ENCODE measurements at regions not wholly inside any gene's neighbourhood (a gene's known extent, or its start where the extent isn't known, plus 50 kb on each side); places are given as distances from the start of the nearest gene placed in this dataset.

GRCh38 chr13:62525652-62526051 is 1110.0 kb upstream of the PCDH20 start:
- no peak for TF ChIP-seq CTCF (IDR thresholded peaks at IDR 0.05; ENCODE audit: low read depth, low read length)
- no peak for DNase-seq (ENCODE audit: extremely low read depth, low read depth)

GRCh38 chr13:62524498-62524897 is 1108.8 kb upstream of the PCDH20 start:
- TF ChIP-seq CTCF (IDR thresholded peaks at IDR 0.05; ENCODE audit: low read depth, low read length), result no peak
- no peak for DNase-seq (ENCODE audit: extremely low read depth, low read depth)

DNA sequence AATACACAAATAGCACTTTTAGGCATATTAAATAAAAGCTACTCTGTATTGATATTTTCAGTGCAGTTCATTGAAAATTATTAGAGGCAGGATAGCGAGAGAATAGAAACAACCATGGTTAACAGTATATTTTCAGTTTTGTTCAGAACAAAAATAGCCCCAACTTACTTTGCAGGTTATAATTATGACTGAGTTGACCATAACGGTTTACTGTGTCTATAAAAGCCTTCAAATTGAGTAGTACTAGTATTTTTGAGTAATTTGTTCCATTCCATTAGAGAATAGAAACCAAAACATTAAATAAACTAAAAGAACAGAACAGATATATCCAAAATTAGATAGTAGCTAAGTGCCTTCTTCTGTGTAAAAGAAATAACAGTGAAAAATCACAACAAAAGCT is 1108.4 kb upstream of the PCDH20 start:
- TF ChIP-seq CTCF (IDR thresholded peaks at IDR 0.05; ENCODE audit: low read depth, low read length), result no peak
- no peak for DNase-seq (ENCODE audit: extremely low read depth, low read depth)

GRCh38 chr13:62512194-62513141 is 1096.8 kb upstream of the PCDH20 start:
- peak; percentile 67 for TF ChIP-seq CTCF (IDR thresholded peaks at IDR 0.05; ENCODE audit: low read depth, low read length)
- DNase-seq (ENCODE audit: extremely low read depth, low read depth), result no peak

DNA sequence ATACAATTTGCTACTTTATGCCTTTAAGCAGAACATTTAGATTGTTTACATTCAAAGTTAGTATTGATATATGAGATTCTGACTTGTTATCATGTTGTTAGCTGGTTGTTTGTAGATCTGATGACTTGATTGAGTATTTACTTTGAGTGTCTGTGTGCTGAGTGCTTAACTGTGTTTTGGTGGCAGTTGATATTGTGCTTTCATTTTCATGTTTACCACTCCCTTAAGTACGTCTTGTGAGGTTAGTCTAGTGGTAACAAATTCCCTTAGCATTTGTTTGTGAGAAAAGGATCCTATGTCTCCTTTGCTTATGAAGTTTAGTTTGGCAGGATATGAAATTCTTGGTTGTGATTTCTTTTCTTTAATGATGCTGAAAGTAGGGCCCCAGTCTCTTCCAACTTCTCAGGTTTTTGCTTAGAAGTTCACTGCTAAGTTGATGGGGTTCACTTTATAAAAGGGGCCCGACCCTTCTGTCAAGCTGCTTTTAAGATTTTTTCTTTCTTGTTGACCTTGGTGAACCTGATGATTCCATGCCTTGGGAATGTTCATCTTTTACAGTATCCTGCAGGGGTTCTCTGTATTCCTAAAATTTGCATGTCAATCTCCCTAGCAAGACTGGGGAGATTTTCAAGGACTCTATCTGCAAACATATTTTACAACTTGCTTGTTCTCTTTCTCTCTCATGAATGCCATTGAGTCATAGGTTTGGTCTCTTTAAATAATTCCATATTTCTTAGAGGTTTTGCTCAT is 1095.4 kb upstream of the PCDH20 start:
- no peak for DNase-seq (ENCODE audit: extremely low read depth, low read depth)
- TF ChIP-seq CTCF (IDR thresholded peaks at IDR 0.05; ENCODE audit: low read depth, low read length), result no peak

GRCh38 chr13:62502588-62502987 is 1086.9 kb upstream of the PCDH20 start:
- TF ChIP-seq CTCF (IDR thresholded peaks at IDR 0.05; ENCODE audit: low read depth, low read length), result no peak

DNA sequence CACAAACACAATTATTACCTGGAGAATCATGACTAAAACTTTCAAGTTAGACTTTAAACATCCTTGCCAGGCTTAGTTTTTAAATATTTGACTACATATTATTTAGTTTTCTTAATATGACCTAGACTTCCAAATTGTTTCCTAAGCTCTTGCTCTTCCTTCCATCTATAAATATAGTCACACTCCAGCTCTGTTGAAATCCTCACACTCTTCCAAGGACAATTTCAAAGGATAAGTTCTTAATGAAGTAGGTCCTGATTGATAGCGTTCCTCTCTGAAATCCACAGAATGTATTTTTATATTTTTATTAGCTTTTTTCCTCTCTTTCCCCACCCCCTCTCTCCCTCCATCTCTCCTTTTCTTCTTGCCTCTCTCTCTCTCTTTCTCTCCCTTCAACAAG is 1074.1 kb upstream of the PCDH20 start:
- DNase-seq (ENCODE audit: extremely low read depth, low read depth), result no peak
- no peak for TF ChIP-seq CTCF (IDR thresholded peaks at IDR 0.05; ENCODE audit: low read depth, low read length)

More at GRCh38 chr13:62502588-62502987, 1086.9 kb upstream of the PCDH20 start:
- DNase-seq (ENCODE audit: extremely low read depth, low read depth), result no peak

Data from AG09319 (cell line).